ENCODE measurements at regions not wholly inside any gene's neighbourhood (a gene's known extent, or its start where the extent isn't known, plus 50 kb on each side); places are given as distances from the start of the nearest gene placed in this dataset.
A peak's percentile ranks its signal among the peaks of the same experiment; 100 is the strongest.

- Mint-ChIP-seq H3K36me3 (ENCODE audit: low read depth) (no peaks in the 10 kb centered on the region), H3K4me3 (no peak overlapping the region), H3K9me3 (no peaks in the 10 kb centered on the region; the same call in 2 of the 3 replicates), H3K27ac (no peak overlapping the region), H3K27me3 (ENCODE audit: insufficient read depth, low read depth, poor library complexity) (no peaks in the 10 kb centered on the region), H3K4me1 (peaks cover 3% of the 10 kb centered on the region; the same call in 1 of the 3 replicates)
- Histone ChIP-seq H3F3A (replicated peaks; ENCODE audit: low read depth) (no peaks in the 10 kb centered on the region), H3K4me2 (no peak overlapping the region), H3K27ac (ENCODE audit: low read depth) (no peak overlapping the region), H2AFZ (0 out of 2 replicates have a peak overlapping the region, but pooled peaks have one; percentile 67), H3K4me3 (no peak overlapping the region), H3K9me2 (ENCODE audit: insufficient read depth) (no peaks in the 10 kb centered on the region), H3K79me2 (replicated peaks; ENCODE audit: insufficient read depth) (no peaks in the 10 kb centered on the region), H3K4me1 (ENCODE audit: insufficient read depth) (no peaks in the 10 kb centered on the region), H4K20me1 (replicated peaks; ENCODE audit: insufficient read depth) (no peaks in the 10 kb centered on the region), H3K36me3 (ENCODE audit: insufficient read depth) (no peaks in the 10 kb centered on the region), H3K27me3 (ENCODE audit: insufficient read depth) (no peaks in the 10 kb centered on the region)
- no peak for TF ChIP-seq STAT1 (IDR thresholded peaks at IDR 0.05; ENCODE audit: unreplicated experiment)
- no peak for TF ChIP-seq NANOG (IDR thresholded peaks at IDR 0.05; ENCODE audit: borderline replicate concordance)
- no peak for TF ChIP-seq CREB1 (CRISPR knock-in tag; IDR thresholded peaks at IDR 0.05; ENCODE audit: low read depth)
- TF ChIP-seq, protein P1, sequence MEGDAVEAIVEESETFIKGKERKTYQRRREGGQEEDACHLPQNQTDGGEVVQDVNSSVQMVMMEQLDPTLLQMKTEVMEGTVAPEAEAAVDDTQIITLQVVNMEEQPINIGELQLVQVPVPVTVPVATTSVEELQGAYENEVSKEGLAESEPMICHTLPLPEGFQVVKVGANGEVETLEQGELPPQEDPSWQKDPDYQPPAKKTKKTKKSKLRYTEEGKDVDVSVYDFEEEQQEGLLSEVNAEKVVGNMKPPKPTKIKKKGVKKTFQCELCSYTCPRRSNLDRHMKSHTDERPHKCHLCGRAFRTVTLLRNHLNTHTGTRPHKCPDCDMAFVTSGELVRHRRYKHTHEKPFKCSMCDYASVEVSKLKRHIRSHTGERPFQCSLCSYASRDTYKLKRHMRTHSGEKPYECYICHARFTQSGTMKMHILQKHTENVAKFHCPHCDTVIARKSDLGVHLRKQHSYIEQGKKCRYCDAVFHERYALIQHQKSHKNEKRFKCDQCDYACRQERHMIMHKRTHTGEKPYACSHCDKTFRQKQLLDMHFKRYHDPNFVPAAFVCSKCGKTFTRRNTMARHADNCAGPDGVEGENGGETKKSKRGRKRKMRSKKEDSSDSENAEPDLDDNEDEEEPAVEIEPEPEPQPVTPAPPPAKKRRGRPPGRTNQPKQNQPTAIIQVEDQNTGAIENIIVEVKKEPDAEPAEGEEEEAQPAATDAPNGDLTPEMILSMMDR (conservative IDR thresholded peaks at IDR 0.05; ENCODE audit: low read depth in 2 of 2), result no peak
- no peak for TF ChIP-seq ZNF114 (CRISPR knock-in tag; IDR thresholded peaks at IDR 0.05)
- TF ChIP-seq EZH2 (IDR thresholded peaks at IDR 0.05; ENCODE audit: low read depth, unreplicated experiment), result no peak
- no peak for TF ChIP-seq REST (IDR thresholded peaks at IDR 0.05; ENCODE audit: unreplicated experiment)
- no peak for TF ChIP-seq ZNF462 (CRISPR knock-in tag; IDR thresholded peaks at IDR 0.05)
- TF ChIP-seq POLR2AphosphoS5 (IDR thresholded peaks at IDR 0.05; ENCODE audit: low read depth), result no peak
- TF ChIP-seq EZH2phosphoT487 (IDR thresholded peaks at IDR 0.05; ENCODE audit: unreplicated experiment), result no peak
- no peak for TF ChIP-seq JUNB (IDR thresholded peaks at IDR 0.05; ENCODE audit: unreplicated experiment)
- no peak for TF ChIP-seq ZNF331 (CRISPR knock-in tag; IDR thresholded peaks at IDR 0.05; ENCODE audit: low read depth)
- DNase-seq (ENCODE audit: low spot score) (no peak), ATAC-seq (no peak)
Measured at GRCh38 chr3:184479426-184480126, 82.0 kb upstream of the EPHB3 start.

Measured in GM23338 (cell line).